Endothelial cell (in vitro differentiated cells): ENCODE measurements at regions not wholly inside any gene's neighbourhood (a gene's known extent, or its start where the extent isn't known, plus 50 kb on each side); places are given as distances from the start of the nearest gene placed in this dataset.
"Not testable (repeated sequence)": the region's sequence is repeated elsewhere in the genome, so short reads cannot be mapped to it uniquely, and the experiment has no call there.

Experiments
- DNase-seq: peaks from one replicate; pipeline ENCODE4 v3.0.0; 2021; ENCODE audit warnings: low spot score
- H3K27ac Mint-ChIP-seq: one replicate; pipeline ENCODE4 v1.8.0; 2021; ENCODE audit warnings: mixed read lengths, inconsistent platforms; ENCODE audit not compliant: unreplicated experiment
- H3K27me3 Mint-ChIP-seq: one replicate; pipeline ENCODE4 v1.8.0; 2021; ENCODE audit warnings: mild to moderate bottlenecking, moderate library complexity, mixed read lengths, inconsistent platforms; ENCODE audit not compliant: unreplicated experiment
- H3K36me3 Mint-ChIP-seq: one replicate; pipeline ENCODE4 v1.8.0; 2021; ENCODE audit warnings: mild to moderate bottlenecking, low read depth, mixed read lengths, inconsistent platforms; ENCODE audit not compliant: unreplicated experiment
- H3K4me1 Mint-ChIP-seq: one replicate; pipeline ENCODE4 v1.8.0; 2021; ENCODE audit warnings: mild to moderate bottlenecking, mixed read lengths, inconsistent platforms; ENCODE audit not compliant: unreplicated experiment
- H3K4me3 Mint-ChIP-seq: one replicate; pipeline ENCODE4 v1.8.0; 2021; ENCODE audit warnings: mild to moderate bottlenecking, mixed read lengths, inconsistent platforms; ENCODE audit not compliant: unreplicated experiment
- H3K9me3 Mint-ChIP-seq: one replicate; pipeline ENCODE4 v1.8.0; 2021; ENCODE audit warnings: mixed read lengths, inconsistent platforms; ENCODE audit not compliant: unreplicated experiment
- CTCF ChIP-seq: fragments of 200-600 bp; sonication (generic); IDR thresholded peaks from one replicate; pipeline ENCODE4 v1.5.0; 2021; ENCODE audit warnings: antibody characterized with exemption; ENCODE audit not compliant: unreplicated experiment

GRCh38 chrX:153266140-153266539 is 55.4 kb downstream of the PNMA6F start:
- not testable (repeated sequence) for DNase-seq, H3K27me3 Mint-ChIP-seq, H3K36me3 Mint-ChIP-seq, H3K4me3 Mint-ChIP-seq, H3K9me3 Mint-ChIP-seq, H3K27ac Mint-ChIP-seq, H3K4me1 Mint-ChIP-seq

GRCh38 chrX:153260468-153260867 is 61.1 kb downstream of the PNMA6F start:
- not testable (repeated sequence) for DNase-seq, H3K4me1 Mint-ChIP-seq, H3K27me3 Mint-ChIP-seq, H3K27ac Mint-ChIP-seq, H3K36me3 Mint-ChIP-seq, H3K4me3 Mint-ChIP-seq, H3K9me3 Mint-ChIP-seq

- not testable (repeated sequence) for H3K27ac Mint-ChIP-seq, H3K9me3 Mint-ChIP-seq, H3K4me1 Mint-ChIP-seq, H3K27me3 Mint-ChIP-seq, H3K4me3 Mint-ChIP-seq, H3K36me3 Mint-ChIP-seq, DNase-seq
Measured at GRCh38 chrX:153253239-153253638, 68.3 kb downstream of the PNMA6F start.

- not testable (repeated sequence) for H3K4me3 Mint-ChIP-seq, H3K9me3 Mint-ChIP-seq, DNase-seq, H3K27ac Mint-ChIP-seq, H3K4me1 Mint-ChIP-seq, H3K27me3 Mint-ChIP-seq, H3K36me3 Mint-ChIP-seq
Measured at GRCh38 chrX:153252378-153253129, 69.0 kb downstream of the PNMA6F start.

GRCh38 chrX:153251952-153252351 is 69.6 kb downstream of the PNMA6F start:
- H3K4me1 Mint-ChIP-seq, H3K4me3 Mint-ChIP-seq, H3K27me3 Mint-ChIP-seq, H3K27ac Mint-ChIP-seq, H3K36me3 Mint-ChIP-seq, DNase-seq, H3K9me3 Mint-ChIP-seq: not testable (repeated sequence)

GRCh38 chrX:153250762-153251161 is 70.8 kb downstream of the PNMA6F start:
- H3K9me3 Mint-ChIP-seq, H3K27me3 Mint-ChIP-seq, H3K27ac Mint-ChIP-seq, H3K4me3 Mint-ChIP-seq, DNase-seq, H3K4me1 Mint-ChIP-seq, H3K36me3 Mint-ChIP-seq: not testable (repeated sequence)

- Mint-ChIP-seq H3K4me1 (peaks cover 6% of the 10 kb centered on the region), H3K27ac (peak overlapping the region; percentile 76), H3K9me3 (no peaks in the 10 kb centered on the region), H3K27me3 (peaks cover 4% of the 10 kb centered on the region), H3K4me3 (peak overlapping the region; percentile 57), H3K36me3 (no peaks in the 10 kb centered on the region)
- TF ChIP-seq CTCF: no peak
- peak; percentile 3 for DNase-seq
Measured at GRCh38 chrX:153245288-153245731, 66.2 kb downstream of the MAGEA1 start.

- H3K36me3 Mint-ChIP-seq: no peaks in the 10 kb centered on the region
- peaks cover 6% of the 10 kb centered on the region for H3K4me1 Mint-ChIP-seq
- no peak for TF ChIP-seq CTCF
- no peak for DNase-seq
- no peaks in the 10 kb centered on the region for H3K9me3 Mint-ChIP-seq
- H3K27ac Mint-ChIP-seq: peak overlapping the region; percentile 76
- H3K4me3 Mint-ChIP-seq: peak overlapping the region; percentile 57
- peaks cover 4% of the 10 kb centered on the region for H3K27me3 Mint-ChIP-seq
Measured at GRCh38 chrX:153244767-153245166, 65.7 kb downstream of the MAGEA1 start.
